H54 (cell line): ENCODE measurements at regions not wholly inside any gene's neighbourhood (a gene's known extent, or its start where the extent isn't known, plus 50 kb on each side); places are given as distances from the start of the nearest gene placed in this dataset.

ENCODE experiments used
- DNase-seq: peaks from one replicate; pipeline ENCODE4 v3.0.0; 2011; ENCODE audit warnings: low spot score, mixed read lengths; ENCODE audit not compliant: insufficient read length
- FAIRE-seq: peaks from 3 replicates; lab custom pipeline; 2011; peaks lifted over from hg19 to GRCh38; lab: Jason Lieb, UNC
- POLR2A ChIP-seq: IDR thresholded peaks from 2 replicates; pipeline ENCODE4 v1.6.1; 2011; ENCODE audit warnings: low read depth, mild to moderate bottlenecking, low read length

DNA sequence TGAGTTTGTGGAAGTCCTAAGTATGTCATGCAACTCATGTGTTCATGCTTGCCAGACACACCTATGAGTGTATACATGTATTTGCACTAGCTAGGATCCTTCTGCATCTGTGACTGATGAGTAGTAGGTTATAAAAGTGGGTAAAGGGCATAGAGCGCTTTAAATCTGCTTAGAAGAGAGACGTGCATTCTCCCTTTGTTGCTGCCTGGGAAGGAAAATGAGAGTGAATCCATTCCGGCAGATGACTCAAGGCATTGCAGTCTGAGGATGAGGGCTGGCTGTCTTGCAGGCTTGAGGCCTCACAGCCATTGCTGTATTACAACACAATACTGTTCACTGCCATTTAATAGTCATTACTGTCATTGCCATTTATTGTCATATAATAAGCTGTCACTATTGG is 120.8 kb upstream of the UMPS start:
- TF ChIP-seq POLR2A = no peak
- DNase-seq (no peak), FAIRE-seq (no peak)

DNA sequence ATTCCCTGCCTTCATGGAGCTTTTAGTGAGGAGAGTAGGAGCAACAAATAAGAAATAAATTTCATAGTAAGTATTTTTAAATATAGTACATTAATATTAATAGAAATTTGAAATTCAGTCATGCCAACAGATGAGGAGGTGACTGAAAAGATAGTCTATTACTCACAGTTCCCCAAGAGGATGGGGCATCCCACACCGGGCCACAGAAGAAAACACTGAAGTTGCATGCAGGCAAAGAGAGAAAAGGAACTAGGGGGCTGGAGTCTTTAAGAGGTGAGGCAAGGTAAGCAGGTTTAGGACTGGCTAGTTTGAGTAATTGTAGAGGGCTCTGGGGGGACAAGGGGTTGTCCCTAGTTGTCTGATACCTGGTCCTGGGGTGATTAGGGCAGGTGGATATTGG is 120.1 kb upstream of the UMPS start:
- FAIRE-seq = no peak
- no peak for DNase-seq
- TF ChIP-seq POLR2A = no peak

DNA sequence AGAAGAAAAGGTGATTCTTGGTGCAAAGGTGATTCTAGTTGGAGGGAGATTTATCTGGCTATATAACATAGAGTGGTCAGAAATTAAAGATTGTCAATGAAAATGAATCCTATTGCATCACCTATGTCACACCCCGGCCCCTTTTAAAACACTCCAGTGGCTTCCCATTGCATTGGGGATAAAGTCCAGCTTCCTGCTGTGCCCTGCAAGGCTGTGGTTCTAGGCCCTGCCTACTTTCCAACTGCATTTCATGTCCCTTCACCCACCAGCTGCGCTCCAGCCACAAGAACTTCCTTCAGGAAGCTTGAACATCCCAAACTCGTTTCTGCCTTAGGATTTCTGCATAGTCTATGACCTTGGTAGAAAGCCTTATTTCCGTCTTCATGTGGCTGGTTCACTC is 118.7 kb upstream of the UMPS start:
- TF ChIP-seq POLR2A = no peak
- FAIRE-seq (no peak), DNase-seq (no peak)

DNA sequence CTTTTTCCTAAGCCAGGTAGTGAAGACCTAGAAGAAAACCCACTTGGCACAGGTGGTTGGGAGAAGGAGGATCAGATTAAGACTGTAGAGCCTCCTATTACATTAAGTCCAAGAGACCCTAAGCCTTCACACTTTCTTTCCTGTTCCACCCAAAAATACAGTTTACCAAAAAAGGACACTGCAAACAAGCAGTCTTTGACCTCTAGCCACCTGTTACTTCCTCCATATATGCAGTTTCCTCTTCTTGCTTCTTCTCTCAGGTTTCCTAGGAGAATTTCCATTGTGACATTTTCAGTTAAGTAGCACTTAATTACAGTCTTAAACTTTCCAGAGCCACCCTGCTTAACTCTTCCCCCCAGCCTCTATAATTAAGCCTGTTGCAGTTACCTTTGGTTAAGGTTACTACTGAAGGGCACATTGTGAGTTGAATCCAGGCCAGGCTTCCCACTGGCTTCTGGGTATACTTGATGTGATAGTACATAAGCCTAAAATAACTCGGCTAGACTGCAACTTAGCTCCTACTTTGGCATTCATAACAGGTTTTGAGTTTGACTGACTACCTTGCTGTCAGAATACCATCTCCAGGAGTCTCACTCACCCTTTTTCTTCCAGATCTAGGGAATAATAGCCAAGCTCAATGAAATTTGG is 114.2 kb upstream of the UMPS start:
- DNase-seq (no peak), FAIRE-seq (no peak)
- no peak for TF ChIP-seq POLR2A

DNA sequence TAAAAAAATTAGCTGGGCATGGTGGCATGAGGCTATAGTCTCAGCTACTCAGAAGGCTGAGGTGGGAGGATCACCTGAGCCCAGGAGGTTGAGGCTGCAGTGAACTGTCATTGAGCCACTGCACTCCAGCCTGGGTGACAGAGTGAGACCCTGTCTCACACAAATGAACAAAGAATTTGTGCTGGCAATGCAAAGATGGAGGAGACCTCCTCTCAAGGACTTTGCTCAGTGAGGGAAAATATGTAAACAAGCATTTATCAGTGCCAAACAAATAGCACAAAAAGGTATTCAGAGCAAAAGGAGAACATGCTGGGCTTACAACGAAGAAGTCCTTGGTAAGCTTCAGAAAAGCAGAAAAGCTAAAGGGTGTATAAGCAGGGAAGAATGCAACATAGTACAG is 113.1 kb upstream of the UMPS start:
- no peak for DNase-seq
- no peak for FAIRE-seq
- TF ChIP-seq POLR2A = no peak

DNA sequence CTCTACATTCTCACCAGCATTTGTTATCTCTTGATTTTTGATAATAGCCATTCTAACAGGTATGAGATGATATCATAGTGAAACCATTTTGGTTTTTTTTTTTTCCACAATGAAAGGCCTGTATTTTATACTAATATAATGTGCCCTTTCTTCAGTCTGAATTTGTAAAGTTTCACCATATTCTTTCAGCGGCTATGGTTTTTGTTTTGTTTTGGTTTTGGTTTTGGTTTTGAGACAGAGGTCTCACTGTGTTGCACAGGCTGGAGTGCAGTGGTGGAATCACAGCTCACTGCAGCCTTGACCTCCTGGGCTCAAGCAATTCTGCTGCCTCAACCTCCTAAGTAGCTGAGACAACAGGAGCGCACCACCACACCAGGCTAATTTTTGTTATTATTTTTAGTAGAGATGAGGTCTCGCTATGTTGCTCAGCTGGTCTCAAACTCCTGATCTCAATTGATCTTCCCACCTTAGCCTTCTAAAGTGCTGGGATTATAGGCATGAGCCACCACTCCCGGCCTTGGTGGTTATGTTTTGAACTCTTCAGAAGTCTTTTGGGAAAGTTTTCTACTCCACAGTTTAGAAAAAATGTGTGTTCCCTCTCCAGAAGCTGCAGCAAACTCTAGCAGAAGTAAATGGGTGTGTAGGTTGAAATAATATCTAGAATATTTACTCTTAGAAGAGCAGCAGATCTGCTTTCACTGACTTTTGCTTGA is 110.2 kb upstream of the UMPS start:
- no peak for TF ChIP-seq POLR2A
- DNase-seq (no peak), FAIRE-seq (no peak)

DNA sequence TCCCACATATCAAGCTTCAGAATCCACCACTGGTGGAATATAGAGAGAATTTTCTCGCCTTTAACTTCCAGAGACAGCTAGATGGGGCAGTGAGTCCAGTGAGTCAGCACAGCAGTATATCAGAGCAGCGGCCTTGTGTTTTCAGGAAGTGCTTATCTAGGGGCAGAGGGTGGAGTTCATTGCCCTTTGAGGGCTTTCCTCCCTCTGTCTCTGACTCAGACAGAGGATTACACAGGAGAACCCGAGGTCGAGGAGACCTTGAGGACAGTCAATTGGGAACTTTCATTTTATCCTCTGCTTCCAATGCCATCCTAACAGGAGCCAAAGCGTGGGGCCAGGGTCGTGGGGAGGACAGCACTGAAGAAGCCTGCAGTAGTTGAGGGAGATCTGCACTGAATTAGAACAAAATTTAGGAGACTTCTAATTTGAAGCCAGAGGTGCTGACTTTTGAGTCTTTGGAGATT is 109.6 kb upstream of the UMPS start:
- FAIRE-seq (peak; percentile 48), DNase-seq (peak; percentile 30)
- TF ChIP-seq POLR2A = no peak

DNA sequence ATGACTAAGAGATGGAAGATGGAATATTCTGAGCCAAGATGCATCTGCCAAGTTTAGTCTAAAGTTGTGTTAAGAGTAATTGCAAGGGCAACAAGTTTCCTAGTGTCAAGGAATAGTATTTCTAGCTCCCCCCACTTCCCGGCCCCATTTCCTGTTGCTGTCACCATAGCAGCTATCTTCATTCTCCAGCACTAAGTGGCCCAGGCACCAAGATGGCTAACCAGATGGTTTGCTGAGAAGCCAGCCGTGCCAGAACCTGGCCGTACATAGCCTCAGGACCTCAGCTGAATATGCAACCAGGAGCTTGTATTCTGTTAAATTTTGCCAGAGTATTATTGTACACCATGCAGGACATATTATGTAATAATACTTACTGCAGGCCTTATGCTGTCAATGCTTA is 108.8 kb upstream of the UMPS start:
- FAIRE-seq = no peak
- DNase-seq = no peak
- no peak for TF ChIP-seq POLR2A

DNA sequence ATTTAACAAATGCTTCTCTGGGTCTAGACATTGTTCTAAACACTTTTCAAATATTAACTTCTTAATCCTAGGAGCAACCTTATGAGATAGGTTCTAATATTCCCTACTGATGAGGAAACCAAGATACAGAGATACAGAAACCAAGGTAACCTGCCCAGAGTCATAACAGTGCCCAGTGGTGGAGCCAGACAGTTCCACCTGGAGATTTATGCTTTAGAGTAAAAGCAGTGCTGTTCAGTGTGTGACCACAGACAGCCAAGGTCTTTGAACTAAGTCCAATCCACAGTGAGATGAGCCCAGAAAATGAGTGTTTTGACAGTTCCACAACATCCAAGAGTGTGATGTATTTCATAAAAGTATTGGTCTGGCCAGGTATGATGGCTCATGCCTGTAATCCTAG is 105.2 kb upstream of the UMPS start:
- DNase-seq = no peak
- no peak for TF ChIP-seq POLR2A
- FAIRE-seq = no peak

DNA sequence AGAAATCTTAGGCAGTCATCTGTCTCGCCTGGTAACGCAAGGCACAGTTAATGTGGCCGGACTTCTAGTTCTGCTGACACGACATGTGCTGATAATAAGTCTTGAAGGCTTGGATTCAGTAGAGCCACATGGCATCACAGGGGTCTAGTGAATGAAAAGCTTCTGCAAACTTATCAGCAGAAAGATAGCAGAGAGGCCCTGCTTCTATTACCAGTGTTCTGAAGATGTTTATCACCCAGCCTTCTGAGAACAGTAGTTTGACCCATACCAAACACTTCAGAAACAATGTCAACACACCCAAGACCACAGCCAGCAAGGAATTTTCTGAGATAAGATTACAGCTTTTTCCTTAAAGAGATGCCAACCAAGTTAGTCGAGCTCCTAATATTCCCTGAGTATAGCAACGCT is 102.7 kb upstream of the UMPS start:
- DNase-seq = no peak
- TF ChIP-seq POLR2A = no peak
- no peak for FAIRE-seq

DNA sequence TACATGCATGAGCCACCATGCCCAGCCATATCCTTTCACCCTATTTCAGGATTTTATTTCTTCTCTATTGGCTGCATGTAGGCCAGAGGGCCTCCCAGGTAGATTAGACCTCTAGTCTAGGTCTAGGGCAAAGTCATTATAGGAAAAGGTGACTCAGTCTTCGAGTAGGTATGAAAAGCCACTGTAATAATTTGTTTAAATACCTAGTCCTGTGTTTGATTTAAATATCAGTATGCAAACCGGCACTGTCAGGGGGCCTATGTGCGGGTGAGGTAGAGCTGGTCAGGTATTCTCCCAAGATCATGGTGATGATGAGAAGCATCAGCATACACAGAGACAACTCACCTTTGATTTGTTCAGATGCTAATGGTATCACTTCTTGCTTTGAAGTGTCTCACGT is 101.4 kb upstream of the UMPS start:
- DNase-seq = no peak
- no peak for TF ChIP-seq POLR2A
- no peak for FAIRE-seq

DNA sequence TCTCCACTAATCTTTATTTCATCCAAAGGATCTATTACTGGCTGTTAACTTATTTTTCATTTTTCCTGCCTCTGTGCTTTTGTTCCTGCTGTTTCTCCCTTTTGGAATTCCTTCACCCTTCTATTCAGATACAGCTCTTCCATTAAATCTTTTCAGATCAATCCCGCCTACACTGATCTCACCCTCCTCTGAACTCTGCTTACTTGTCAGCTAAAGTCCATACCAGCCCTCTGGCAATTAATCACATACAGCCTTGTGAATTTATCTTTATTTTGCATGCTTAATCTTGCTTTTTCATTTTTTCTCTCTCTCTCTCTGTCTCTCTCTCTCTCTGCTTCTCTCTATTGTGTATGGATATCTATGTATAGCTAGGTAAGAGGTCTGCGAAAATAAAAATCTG is 100.8 kb upstream of the UMPS start:
- FAIRE-seq (no peak), DNase-seq (no peak)
- TF ChIP-seq POLR2A = no peak

DNA sequence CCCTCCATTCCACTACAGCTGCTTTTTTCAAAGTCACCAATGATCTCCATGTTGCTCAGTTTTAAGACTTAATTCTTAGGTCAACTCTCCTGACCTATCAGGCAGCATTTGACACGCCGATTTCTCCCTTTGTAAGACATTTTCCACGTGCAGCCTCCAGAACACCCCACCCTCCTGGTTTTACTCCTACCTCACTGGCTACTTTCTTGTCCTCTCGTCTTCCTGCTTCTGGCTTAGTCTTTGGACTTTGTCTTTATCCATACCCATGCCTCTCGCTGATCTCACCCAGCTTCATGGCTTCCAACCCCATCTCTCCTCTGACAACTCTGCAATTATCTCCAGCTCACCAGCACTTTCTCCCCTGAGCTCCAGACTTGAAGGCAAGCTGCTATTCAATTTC is 99.3 kb upstream of the UMPS start:
- DNase-seq = no peak
- no peak for TF ChIP-seq POLR2A
- no peak for FAIRE-seq

DNA sequence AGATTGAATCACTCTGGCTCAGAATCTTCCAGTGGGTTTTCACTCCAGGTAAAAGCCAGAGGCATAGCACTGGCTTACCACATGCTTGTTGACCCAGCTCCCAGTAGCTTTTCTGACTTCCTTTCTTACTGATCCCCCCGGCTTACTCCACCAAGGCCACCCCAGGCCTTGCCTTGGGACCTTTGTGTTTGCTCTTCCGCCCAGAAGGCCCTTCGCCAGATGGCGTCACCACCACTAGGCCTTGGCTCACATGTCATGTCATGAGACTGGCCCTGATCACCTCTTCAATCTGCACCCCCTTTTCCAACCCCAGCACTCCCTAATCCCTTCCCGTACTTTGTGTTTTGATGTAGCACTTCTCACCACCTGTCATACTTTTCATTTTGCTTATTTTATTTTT is 98.5 kb upstream of the UMPS start:
- FAIRE-seq (no peak), DNase-seq (no peak)
- no peak for TF ChIP-seq POLR2A

DNA sequence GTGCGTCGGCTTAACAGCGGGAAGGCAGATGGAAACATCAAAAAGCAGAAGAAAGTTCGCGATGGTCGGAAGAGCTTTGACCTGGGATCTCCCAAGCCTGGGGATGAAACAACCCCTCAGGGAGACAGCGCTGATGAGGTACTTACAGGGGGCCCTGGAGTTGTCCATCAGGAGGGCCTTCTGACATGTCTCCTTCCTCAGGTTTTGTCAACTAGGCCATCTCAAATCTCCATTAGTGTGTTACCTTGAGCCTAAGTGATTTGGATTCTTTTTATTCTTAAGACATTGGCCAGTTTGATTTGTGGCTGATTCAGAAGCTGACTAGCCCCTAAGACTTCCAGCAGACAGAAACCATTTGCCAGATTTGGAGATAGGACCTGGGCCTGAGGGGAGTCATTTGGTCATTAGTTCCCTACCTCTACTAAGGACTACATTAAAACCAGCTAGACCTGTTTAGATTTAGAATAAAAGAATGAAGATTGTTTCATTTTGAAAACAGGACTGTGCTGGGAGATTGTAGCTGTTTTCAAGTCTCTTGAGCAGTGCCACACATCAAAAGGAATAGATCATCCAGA is 97.6 kb upstream of the UMPS start:
- FAIRE-seq (no peak), DNase-seq (no peak)
- no peak for TF ChIP-seq POLR2A
